HG03045 (cell line): ENCODE measurements at regions not wholly inside any gene's neighbourhood (a gene's known extent, or its start where the extent isn't known, plus 50 kb on each side); places are given as distances from the start of the nearest gene placed in this dataset.

ENCODE experiments used
- ATAC-seq: cut with Tn5 transposase; IDR thresholded peaks from one replicate; pipeline ENCODE4 v1.9.1; 2021; ENCODE audit warnings: mild to moderate bottlenecking, moderate library complexity; ENCODE audit not compliant: unreplicated experiment

- no peak for ATAC-seq
Observed at GRCh38 chr4:152236519-152237056, 299.3 kb downstream of the FBXW7 start.

GRCh38 chr4:152235718-152236117 is 300.2 kb downstream of the FBXW7 start:
- ATAC-seq = no peak

GRCh38 chr4:152234571-152234970 is 301.3 kb downstream of the FBXW7 start:
- ATAC-seq = no peak

GRCh38 chr4:152232271-152232670 is 303.6 kb downstream of the FBXW7 start:
- no peak for ATAC-seq

DNA sequence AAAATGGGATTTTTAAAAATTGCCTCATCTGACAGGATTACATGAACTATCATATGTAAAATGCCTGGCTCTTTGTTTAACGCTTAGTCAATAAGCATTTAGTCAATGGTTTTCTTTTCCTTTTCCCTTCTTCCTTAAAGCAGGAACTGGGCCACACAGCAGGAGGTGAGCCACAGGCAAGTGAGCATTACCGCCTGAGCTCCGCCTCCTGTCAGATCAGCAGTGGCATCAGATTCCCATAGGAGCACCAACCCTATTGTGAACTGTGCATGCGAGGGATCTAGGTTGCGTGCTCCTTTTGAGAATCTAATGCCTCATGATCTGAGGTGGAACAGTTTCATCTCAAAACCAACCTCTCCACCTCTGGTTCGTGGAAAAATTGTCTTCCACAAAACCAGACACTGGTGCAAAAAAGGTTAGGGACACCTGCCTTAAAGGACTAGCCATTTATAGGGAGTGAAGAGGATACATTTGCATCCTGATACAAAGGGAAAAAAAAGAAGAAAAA is 306.1 kb downstream of the FBXW7 start:
- no peak for ATAC-seq

GRCh38 chr4:152225680-152226079 is 310.2 kb downstream of the FBXW7 start:
- no peak for ATAC-seq

DNA sequence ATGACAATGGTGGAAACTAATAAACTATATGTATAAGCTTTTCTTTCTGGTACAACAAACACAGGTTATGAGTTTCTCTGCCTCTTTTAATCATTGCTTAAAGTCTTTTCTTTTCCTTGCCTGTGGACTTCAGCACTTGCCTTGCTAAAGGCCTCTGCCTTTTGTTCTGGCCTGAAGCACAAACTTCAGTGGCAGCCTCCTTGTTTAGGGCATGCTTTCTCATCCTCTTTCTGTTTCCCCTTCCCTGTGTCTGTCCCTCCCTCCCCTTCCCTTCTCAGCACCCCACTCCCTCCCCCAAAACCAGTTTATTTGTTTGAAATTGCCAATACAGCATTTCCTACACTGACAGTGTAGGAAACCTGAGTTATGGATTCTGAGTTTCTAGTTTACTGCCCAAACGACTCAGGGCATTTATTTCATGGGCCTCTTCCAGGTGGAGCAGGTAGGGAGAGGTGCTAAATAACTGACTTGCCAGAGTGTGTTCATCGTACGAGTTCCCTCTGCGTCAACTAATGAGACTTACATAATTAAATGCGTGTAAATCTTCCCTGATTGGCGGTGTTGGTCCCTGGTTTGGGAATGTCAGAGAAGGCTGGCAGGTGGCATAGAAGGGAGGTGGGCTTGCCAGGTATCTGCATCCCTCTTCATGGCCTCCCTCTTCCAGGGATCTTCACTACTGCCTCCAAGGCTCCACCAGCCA is 311.0 kb downstream of the FBXW7 start:
- no peak for ATAC-seq

DNA sequence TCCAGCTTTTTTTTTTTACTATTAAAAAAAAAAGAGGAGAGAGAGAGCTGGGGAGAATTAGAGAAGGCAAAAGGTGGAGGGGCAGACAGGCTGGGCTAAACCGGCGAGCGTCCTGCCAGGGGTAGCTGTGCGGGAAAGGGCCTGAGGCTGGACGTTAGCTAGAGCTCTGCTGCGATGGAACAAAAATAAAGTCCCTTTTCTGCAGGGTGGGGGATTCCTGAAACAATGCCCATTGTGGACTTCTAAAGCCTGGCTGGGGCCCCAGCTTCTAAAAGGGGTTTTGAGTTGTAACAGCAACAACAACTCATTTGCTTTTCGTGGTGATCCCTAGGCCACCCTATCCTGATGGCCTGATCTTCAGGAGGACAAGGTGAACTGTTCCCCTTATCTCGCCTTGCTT is 311.7 kb downstream of the FBXW7 start:
- ATAC-seq = no peak

GRCh38 chr4:152223600-152223999 is 312.3 kb downstream of the FBXW7 start:
- no peak for ATAC-seq

DNA sequence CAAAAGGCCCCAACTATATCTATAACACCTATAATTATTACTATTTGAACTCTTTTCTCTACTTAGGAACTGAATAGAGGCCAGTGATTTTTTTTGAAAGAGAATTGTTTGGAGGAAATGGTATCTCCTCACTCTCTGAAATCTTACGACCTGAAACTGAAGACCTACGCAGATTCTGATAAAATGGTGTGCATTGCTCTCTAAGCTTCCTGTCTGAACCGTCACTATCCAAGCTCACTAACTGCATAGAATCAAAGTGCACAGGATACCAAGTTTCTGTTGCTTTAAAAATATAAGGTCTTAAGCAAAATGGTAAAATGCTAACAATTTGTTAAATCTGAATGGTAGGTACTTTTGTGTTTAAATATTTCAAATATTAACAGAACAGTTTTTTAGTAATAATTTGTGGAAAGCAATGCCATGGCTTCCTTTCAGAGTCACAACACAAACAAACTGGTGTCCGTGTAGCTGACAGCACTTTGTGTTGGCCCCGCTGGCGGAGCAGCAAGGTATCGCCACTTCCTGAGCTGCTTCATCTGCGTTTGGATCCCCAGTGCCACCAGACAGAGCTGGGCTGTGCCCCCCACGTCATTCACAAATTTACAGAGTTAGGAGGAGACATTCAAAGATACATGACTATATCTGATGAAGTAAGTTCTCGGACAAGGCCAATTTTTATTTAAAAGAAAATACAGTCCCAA is 313.9 kb downstream of the FBXW7 start:
- no peak for ATAC-seq

GRCh38 chr4:152220201-152220666 is 315.7 kb downstream of the FBXW7 start:
- no peak for ATAC-seq

DNA sequence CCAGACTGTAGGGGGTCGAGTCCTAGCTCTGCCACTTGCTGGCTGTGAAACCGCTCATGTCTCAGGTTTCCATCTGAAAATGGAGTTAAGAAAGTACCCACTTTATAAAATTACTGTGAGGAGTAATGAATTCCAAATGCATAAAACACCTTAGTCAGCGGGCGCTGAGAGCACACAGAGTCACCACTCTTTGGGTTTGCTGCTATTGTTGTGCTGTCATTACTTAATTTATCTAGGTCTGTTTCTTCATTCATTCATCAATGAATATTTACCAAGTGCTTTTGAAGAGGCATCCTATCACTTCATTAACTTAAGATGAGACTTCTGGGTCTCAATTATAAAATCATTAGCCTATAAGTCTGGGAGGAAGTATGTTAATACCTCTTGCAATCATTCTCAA is 317.3 kb downstream of the FBXW7 start:
- no peak for ATAC-seq

DNA sequence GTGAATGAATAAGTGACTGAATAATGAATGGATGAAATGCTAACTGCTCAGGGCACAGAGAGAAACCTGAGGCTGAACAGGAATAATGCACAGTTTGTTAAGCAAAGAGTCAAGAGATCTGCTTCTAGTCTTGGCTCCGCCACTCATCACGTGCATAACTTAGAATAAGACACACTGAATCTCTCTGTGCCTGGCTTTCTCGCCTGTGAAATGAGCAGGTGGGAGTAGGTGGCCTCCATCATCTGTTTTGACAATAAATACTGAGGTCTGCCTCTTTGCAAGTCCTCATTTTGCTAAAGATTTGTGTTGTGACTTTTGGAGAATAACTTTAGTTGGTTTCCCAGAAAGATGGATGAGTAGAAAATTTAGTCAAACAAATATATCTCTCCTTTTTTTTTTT is 318.0 kb downstream of the FBXW7 start:
- no peak for ATAC-seq

- ATAC-seq = no peak
Observed at GRCh38 chr4:152211936-152212653, 323.8 kb downstream of the FBXW7 start.

GRCh38 chr4:152209772-152210493 is 326.0 kb downstream of the FBXW7 start:
- ATAC-seq = no peak

DNA sequence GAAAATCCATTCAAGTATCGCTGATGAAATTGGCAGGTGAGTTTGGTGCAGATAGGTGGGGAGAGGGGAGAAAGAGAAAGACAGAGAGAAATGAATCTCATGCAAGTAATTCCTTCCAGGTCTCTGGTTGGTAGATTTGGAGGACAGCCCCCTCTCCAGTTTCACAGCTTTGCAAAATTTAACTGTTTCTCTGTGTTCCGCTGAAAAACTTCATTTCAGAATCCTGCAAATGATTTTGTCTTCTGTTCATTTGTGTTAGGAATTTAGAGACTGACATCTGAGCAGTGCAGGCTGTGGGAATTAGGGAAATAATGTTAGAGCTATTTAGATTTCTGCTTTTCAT is 328.5 kb downstream of the FBXW7 start:
- ATAC-seq = no peak

DNA sequence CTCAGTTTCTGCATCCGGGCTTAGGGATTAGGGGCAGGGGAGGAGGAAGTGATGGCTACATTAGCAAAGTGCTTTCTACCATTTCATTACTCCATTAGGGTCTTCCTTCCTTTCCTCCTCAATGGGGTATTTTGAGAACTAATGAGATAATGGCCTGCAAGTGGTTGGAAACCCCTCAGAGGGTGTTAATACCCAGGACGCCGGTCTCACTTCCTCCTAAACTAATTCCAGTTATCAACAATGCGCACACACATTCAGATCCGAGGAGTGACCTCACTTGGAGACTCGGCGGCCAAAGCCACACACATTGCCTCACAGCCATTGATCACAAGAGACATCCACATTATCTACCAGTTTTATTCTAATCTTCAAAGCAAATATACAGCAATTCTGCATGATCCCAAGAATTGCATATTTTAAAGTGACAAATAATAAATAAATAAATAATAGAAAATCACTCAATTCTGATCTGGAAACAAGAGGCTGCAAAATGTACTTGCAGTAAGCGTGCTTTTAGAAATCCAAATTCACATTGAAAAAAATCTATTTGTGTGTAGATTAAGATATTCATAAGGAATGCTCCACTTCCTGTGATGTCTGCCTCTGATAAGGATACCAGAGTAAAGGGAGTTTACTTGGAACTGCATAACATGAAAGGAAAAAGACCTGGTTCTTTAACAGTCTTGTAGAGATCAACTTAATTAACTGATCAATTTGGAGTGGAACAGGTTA is 329.1 kb downstream of the FBXW7 start:
- no peak for ATAC-seq

GRCh38 chr4:152206185-152206584 is 329.7 kb downstream of the FBXW7 start:
- no peak for ATAC-seq

DNA sequence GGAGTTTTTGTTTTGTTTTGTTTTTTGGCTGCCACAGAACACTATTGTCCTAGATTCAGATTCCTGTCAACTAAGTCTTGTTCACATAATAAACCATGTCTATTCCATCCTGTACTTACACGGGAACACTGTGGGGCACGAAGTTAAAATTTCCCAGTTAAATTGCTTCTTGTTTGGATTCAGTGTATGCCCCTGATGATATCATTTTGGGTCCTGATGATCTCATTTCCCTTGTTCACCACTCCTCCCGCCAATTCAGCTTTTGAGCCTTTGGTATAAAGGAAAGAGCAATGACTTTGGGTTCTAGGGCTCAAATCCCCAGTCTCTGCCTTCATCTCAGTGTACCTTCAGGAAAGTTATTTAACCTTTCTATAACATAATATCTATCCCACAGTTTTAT is 333.5 kb downstream of the FBXW7 start:
- no peak for ATAC-seq
